Left ventricle myocardium inferior (tissue), 1 donor: ENCODE measurements at regions not wholly inside any gene's neighbourhood (a gene's known extent, or its start where the extent isn't known, plus 50 kb on each side); places are given as distances from the start of the nearest gene placed in this dataset.

Experiments used
- DNase-seq: peaks from one replicate; pipeline ENCODE4 v3.0.0-alpha.2; 2020
- H3K27ac ChIP-seq: fragments of 200-600 bp; replicated peaks from 2 replicates; pipeline ENCODE4 v1.8.0; 2021
- H3K27me3 ChIP-seq: fragments of 200-600 bp; 2 replicates; pipeline ENCODE4 v1.8.0; 2021; ENCODE audit warnings: low read depth
- H3K36me3 ChIP-seq: fragments of 200-600 bp; 2 replicates; pipeline ENCODE4 v1.8.0; 2021
- H3K4me1 ChIP-seq: fragments of 200-600 bp; 2 replicates; pipeline ENCODE4 v1.8.0; 2021
- H3K4me3 ChIP-seq: fragments of 200-600 bp; 2 replicates; pipeline ENCODE4 v1.8.0; 2021; ENCODE audit warnings: mild to moderate bottlenecking, moderate library complexity
- H3K9me3 ChIP-seq: fragments of 200-600 bp; replicated peaks from 2 replicates; pipeline ENCODE4 v1.8.0; 2021
- intact Hi-C: fragments of 100-400 bp; cut with micrococcal nuclease; formaldehyde crosslinking; loops from one replicate; pipeline ENCODE4 v1.11.0; 2022
- TF ChIP-seq, protein P1 (sequence below): fragments of 200-600 bp; IDR thresholded peaks from 2 replicates; pipeline ENCODE4 v1.8.0; 2021; ENCODE audit warnings: antibody characterized with exemption, mild to moderate bottlenecking, borderline replicate concordance
- donor health status: DM: no; HTN: yes; CAD: no; lungs with severe emphysema.

DNA sequence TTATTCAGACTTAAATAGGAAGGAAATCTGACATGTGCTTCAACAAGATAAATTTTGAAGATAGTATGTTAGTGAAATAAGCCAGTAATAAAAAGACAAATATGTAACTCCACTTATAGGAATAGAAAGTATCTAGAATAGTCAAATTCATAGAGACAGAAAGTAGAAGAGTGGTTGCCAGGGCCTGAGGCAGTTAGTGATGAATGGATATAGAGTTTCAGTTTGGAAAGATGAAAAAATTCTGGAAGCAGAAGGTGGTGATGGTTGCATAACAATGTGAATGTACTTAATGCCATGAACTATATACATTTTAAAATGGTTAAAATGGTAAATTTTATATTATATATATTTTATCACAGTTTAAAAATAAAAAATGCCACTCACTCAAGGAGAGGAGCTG is 54.3 kb downstream of the HAND2 start:
- TF ChIP-seq, protein P1, sequence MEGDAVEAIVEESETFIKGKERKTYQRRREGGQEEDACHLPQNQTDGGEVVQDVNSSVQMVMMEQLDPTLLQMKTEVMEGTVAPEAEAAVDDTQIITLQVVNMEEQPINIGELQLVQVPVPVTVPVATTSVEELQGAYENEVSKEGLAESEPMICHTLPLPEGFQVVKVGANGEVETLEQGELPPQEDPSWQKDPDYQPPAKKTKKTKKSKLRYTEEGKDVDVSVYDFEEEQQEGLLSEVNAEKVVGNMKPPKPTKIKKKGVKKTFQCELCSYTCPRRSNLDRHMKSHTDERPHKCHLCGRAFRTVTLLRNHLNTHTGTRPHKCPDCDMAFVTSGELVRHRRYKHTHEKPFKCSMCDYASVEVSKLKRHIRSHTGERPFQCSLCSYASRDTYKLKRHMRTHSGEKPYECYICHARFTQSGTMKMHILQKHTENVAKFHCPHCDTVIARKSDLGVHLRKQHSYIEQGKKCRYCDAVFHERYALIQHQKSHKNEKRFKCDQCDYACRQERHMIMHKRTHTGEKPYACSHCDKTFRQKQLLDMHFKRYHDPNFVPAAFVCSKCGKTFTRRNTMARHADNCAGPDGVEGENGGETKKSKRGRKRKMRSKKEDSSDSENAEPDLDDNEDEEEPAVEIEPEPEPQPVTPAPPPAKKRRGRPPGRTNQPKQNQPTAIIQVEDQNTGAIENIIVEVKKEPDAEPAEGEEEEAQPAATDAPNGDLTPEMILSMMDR: no peak
- H3K36me3 ChIP-seq: no peaks in the 10 kb centered on the region
- H3K9me3 ChIP-seq: no peaks in the 10 kb centered on the region
- H3K27ac ChIP-seq: no peak overlapping the region
- intact Hi-C loops: no loop called here
- DNase-seq: no peak
- no peaks in the 10 kb centered on the region for H3K4me1 ChIP-seq
- no peak overlapping the region for H3K4me3 ChIP-seq
- H3K27me3 ChIP-seq: no peaks in the 10 kb centered on the region

DNA sequence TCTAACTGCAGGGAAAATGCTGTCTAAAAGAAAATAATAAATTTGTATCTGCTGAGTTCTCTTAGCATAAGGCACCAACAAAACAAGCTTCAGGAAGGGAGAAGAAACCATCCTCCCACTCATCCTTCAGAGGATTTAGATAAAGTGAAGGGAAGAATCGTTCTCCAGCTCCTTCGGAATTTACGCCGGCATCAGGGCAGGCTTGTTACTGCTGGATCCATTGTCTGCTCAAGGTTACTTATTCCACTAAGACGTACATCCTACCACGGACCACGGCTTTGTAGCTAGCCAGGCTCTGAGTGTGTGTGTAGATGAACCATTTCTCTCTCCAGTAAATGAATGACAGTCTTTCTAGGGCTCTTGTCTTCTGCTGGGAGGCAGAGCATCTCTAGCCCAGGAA is 60.4 kb downstream of the HAND2 start:
- intact Hi-C loops: no loop called here
- no peaks in the 10 kb centered on the region for H3K4me1 ChIP-seq
- DNase-seq: no peak
- no peaks in the 10 kb centered on the region for H3K27me3 ChIP-seq
- no peaks in the 10 kb centered on the region for H3K36me3 ChIP-seq
- no peak overlapping the region for H3K4me3 ChIP-seq
- no peak overlapping the region for H3K27ac ChIP-seq
- H3K9me3 ChIP-seq: no peaks in the 10 kb centered on the region
- TF ChIP-seq, protein P1: no peak

DNA sequence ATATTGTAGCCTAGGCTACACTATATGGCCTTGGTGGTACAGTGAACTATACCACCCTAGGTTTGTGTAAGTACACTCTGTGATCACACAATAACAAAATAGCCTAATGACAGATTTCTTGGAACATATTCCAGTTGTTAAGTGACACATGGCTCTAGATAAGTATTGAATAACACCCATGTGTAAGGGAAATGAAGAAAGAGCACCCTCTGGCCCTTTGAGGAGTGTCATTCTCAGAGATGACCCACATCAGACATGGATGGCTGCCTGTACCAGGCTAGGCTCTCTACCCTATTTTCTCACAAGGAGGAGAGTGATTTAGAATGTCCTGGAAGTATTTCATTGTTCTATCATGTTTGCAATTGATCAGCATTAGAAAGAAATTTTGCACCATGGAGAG is 61.7 kb downstream of the HAND2 start:
- H3K27ac ChIP-seq: no peak overlapping the region
- H3K36me3 ChIP-seq: no peaks in the 10 kb centered on the region
- no peaks in the 10 kb centered on the region for H3K27me3 ChIP-seq
- no peaks in the 10 kb centered on the region for H3K4me1 ChIP-seq
- TF ChIP-seq, protein P1: no peak
- no peak for DNase-seq
- no peak overlapping the region for H3K4me3 ChIP-seq
- intact Hi-C loops: no loop called here
- no peaks in the 10 kb centered on the region for H3K9me3 ChIP-seq

DNA sequence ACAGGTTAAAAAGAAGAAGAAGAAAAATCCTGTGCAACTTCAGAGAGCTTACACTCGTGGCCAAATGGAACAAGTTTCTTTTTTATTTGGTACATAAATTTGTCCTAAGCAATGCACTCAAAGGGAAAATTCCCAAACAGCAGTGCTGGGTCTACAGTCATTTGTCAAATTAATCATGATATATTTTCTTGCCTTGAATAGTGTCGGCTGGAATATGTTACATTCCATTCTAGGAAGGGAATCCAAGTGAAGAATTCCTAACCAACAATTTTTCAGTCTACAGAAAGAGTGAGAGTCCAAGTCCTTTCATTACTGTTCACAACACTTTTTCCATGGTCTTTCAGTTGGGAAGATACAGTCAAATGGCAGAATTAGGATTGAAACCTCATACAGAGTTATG is 63.9 kb downstream of the HAND2 start:
- TF ChIP-seq, protein P1: no peak
- H3K36me3 ChIP-seq: no peaks in the 10 kb centered on the region
- no peak overlapping the region for H3K4me3 ChIP-seq
- peaks cover 6% of the 10 kb centered on the region for H3K9me3 ChIP-seq
- H3K27me3 ChIP-seq: no peaks in the 10 kb centered on the region
- DNase-seq: no peak
- H3K27ac ChIP-seq: no peak overlapping the region
- no peaks in the 10 kb centered on the region for H3K4me1 ChIP-seq
- intact Hi-C loops: no loop called here

DNA sequence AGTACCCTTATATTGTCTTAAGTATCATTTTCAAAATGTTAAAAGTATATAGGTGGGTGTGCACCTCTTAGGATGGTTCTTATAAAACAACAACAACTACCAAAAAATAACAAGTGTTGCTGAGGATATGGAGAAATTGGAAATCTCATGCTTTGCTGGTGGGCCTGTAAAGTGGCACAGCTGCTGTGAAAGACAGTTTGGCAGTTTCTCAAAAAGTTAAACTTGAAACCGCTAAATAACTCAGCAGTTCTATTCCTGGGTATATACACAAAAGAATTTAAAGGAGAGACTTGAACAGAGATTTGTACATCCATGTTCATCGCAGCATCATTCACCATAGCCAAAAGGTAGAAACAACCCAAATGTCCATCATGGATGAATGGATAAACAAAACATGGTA is 65.5 kb downstream of the HAND2 start:
- no peaks in the 10 kb centered on the region for H3K27me3 ChIP-seq
- no peaks in the 10 kb centered on the region for H3K36me3 ChIP-seq
- peaks cover 6% of the 10 kb centered on the region for H3K9me3 ChIP-seq
- no peak overlapping the region for H3K4me3 ChIP-seq
- H3K27ac ChIP-seq: no peak overlapping the region
- no peaks in the 10 kb centered on the region for H3K4me1 ChIP-seq
- TF ChIP-seq, protein P1: no peak
- DNase-seq: no peak
- intact Hi-C loops: no loop called here

DNA sequence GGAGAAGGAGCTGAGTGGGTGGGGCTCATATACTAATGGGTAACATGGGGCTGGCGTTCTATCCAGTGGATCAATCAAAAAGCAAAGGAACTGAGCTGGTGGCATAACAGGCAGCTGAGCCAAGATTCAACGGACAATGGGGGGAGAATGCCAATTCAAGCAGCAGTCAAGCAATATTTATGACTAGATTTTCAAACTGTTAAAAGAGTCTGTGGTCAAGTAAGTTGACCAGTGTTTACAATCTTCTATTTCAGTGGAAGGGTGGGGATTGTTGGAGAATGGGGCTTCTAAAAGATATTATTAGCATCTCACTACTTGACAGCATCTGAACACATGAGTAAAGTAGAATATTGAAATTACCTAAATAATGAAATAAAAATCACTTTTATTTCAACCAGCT is 64.9 kb upstream of the SCRG1 start:
- H3K27ac ChIP-seq: no peak overlapping the region
- TF ChIP-seq, protein P1: no peak
- H3K4me3 ChIP-seq: no peak overlapping the region

More for the DNA sequence above, 64.9 kb upstream of the SCRG1 start:
- no peaks in the 10 kb centered on the region for H3K36me3 ChIP-seq
- no peak for DNase-seq
- H3K9me3 ChIP-seq: peaks cover 6% of the 10 kb centered on the region
- H3K4me1 ChIP-seq: no peaks in the 10 kb centered on the region
- intact Hi-C loops: no loop called here
- no peaks in the 10 kb centered on the region for H3K27me3 ChIP-seq
